HL-60 (cell line): ENCODE measurements at regions not wholly inside any gene's neighbourhood (a gene's known extent, or its start where the extent isn't known, plus 50 kb on each side); places are given as distances from the start of the nearest gene placed in this dataset.

Source experiments
- GABPA ChIP-seq: IDR thresholded peaks from 2 replicates; pipeline ENCODE4 v1.6.1; 2012; ENCODE audit warnings: low read depth
- POLR2AphosphoS5 ChIP-seq: IDR thresholded peaks from 2 replicates; pipeline ENCODE4 v1.6.1; 2012; ENCODE audit warnings: low read depth
- TF ChIP-seq, protein P1 (sequence below): IDR thresholded peaks from one replicate; pipeline ENCODE4 v1.5.1; 2011; ENCODE audit warnings: low read length, control low read depth, inconsistent platforms; ENCODE audit not compliant: insufficient read depth

DNA sequence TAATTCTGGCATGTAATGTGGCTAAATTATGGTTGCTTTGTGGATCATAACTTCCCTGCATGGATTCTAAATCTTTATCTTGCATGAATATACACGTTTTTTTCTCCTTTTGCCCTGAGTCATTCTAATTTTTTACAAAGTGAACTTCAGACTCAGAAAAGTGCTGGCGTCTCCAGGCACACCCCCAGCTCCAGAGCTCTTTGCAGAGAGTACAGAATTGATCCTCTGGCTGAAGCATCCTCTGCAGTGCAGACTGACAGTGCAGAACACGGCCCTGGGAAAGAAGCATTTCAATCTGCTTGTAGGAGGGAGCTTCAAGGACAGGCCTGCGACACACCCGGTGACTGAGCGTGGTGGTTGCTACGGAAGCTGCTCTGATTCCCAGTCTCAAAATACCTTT is 228.1 kb downstream of the FGF9 start:
- TF ChIP-seq, protein P1, sequence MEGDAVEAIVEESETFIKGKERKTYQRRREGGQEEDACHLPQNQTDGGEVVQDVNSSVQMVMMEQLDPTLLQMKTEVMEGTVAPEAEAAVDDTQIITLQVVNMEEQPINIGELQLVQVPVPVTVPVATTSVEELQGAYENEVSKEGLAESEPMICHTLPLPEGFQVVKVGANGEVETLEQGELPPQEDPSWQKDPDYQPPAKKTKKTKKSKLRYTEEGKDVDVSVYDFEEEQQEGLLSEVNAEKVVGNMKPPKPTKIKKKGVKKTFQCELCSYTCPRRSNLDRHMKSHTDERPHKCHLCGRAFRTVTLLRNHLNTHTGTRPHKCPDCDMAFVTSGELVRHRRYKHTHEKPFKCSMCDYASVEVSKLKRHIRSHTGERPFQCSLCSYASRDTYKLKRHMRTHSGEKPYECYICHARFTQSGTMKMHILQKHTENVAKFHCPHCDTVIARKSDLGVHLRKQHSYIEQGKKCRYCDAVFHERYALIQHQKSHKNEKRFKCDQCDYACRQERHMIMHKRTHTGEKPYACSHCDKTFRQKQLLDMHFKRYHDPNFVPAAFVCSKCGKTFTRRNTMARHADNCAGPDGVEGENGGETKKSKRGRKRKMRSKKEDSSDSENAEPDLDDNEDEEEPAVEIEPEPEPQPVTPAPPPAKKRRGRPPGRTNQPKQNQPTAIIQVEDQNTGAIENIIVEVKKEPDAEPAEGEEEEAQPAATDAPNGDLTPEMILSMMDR, result no peak
- TF ChIP-seq GABPA (no peak), POLR2AphosphoS5 (no peak)
